Prostate gland (tissue), 2 donors: ENCODE measurements at regions not wholly inside any gene's neighbourhood (a gene's known extent, or its start where the extent isn't known, plus 50 kb on each side); places are given as distances from the start of the nearest gene placed in this dataset.

Source experiments
- CTCF ChIP-seq, 4 experiments: fragments of 200-600 bp in 2 of 4; fragments of 450-650 bp in 2 of 4; sonication (generic) in 2 of 4; IDR thresholded peaks; 1 replicate in 3 of 4; 2 replicates in 1 of 4; pipeline ENCODE4 v1.5.1; 2016 to 2019; ENCODE audit warnings: antibody characterized with exemption in 4 of 4, mild to moderate bottlenecking in 2 of 4, moderate library complexity in 2 of 4
- POLR2AphosphoS5 ChIP-seq: sonication (generic); formaldehyde crosslinking; IDR thresholded peaks from one replicate; pipeline ENCODE4 v1.6.1; 2017; ENCODE audit warnings: antibody characterized with exemption

- no peak for TF ChIP-seq CTCF (IDR thresholded peaks at IDR 0.05)
- TF ChIP-seq POLR2AphosphoS5, result no peak
These were observed 730.7 kb downstream of the SQOR start for GRCh38 chr15:46365572-46365971.
